T follicular helper cell (primary cell): ENCODE measurements at regions not wholly inside any gene's neighbourhood (a gene's known extent, or its start where the extent isn't known, plus 50 kb on each side); places are given as distances from the start of the nearest gene placed in this dataset.

Source experiments
- DNase-seq: peaks from one replicate; pipeline ENCODE4 v3.0.0-alpha.2; 2020; ENCODE audit warnings: low read depth

- DNase-seq = no peak
These were observed 138.9 kb downstream of the C16orf95 start for GRCh38 chr16:87178177-87178863.

- no peak for DNase-seq
These were observed 138.2 kb downstream of the C16orf95 start for GRCh38 chr16:87178977-87179376.

- no peak for DNase-seq
These were observed 137.1 kb downstream of the C16orf95 start for GRCh38 chr16:87180069-87180468.

- no peak for DNase-seq
These were observed 134.4 kb downstream of the C16orf95 start for GRCh38 chr16:87182759-87183158.

GRCh38 chr16:87183647-87184046, 133.5 kb downstream of the C16orf95 start:
- DNase-seq = no peak

GRCh38 chr16:87185308-87185707, 131.9 kb downstream of the C16orf95 start:
- DNase-seq = no peak

- DNase-seq = no peak
These were observed 131.2 kb downstream of the C16orf95 start for GRCh38 chr16:87185983-87186382.

- DNase-seq = no peak
These were observed 130.7 kb downstream of the C16orf95 start for GRCh38 chr16:87186446-87186845.

- no peak for DNase-seq
These were observed 130.2 kb downstream of the C16orf95 start for GRCh38 chr16:87186876-87187533.

GRCh38 chr16:87188104-87188503, 129.1 kb downstream of the C16orf95 start:
- DNase-seq = no peak

GRCh38 chr16:87189426-87189825, 127.8 kb downstream of the C16orf95 start:
- no peak for DNase-seq

- DNase-seq = no peak
These were observed 126.6 kb downstream of the C16orf95 start for GRCh38 chr16:87190288-87191230.

- no peak for DNase-seq
These were observed 124.6 kb downstream of the C16orf95 start for GRCh38 chr16:87192452-87193073.

- DNase-seq = no peak
These were observed 123.0 kb downstream of the C16orf95 start for GRCh38 chr16:87194172-87194571.

GRCh38 chr16:87195161-87195560, 122.0 kb downstream of the C16orf95 start:
- DNase-seq = no peak

GRCh38 chr16:87196231-87196630, 121.0 kb downstream of the C16orf95 start:
- DNase-seq = no peak

- DNase-seq = no peak
These were observed 120.5 kb downstream of the C16orf95 start for GRCh38 chr16:87196661-87197060.

GRCh38 chr16:87198328-87198832, 118.8 kb downstream of the C16orf95 start:
- DNase-seq = no peak

GRCh38 chr16:87198881-87199280, 118.3 kb downstream of the C16orf95 start:
- DNase-seq = no peak

- no peak for DNase-seq
These were observed 117.8 kb downstream of the C16orf95 start for GRCh38 chr16:87199379-87199778.

- DNase-seq = no peak
These were observed 117.3 kb downstream of the C16orf95 start for GRCh38 chr16:87199901-87200300.

GRCh38 chr16:87200637-87201036, 116.6 kb downstream of the C16orf95 start:
- DNase-seq = no peak
